ENCODE measurements at regions not wholly inside any gene's neighbourhood (a gene's known extent, or its start where the extent isn't known, plus 50 kb on each side); places are given as distances from the start of the nearest gene placed in this dataset.

GRCh38 chr6:169042061-169042460, 211.6 kb downstream of the THBS2 start:
- Histone ChIP-seq H3K9ac (ENCODE audit: low read length) (no peak overlapping the region), H3K4me2 (ENCODE audit: low read depth, low read length) (no peak overlapping the region), H3K36me3 (replicated peaks; ENCODE audit: insufficient read depth, low read length) (no peaks in the 10 kb centered on the region), H3K9me3 (replicated peaks; ENCODE audit: insufficient read depth, low read length) (no peaks in the 10 kb centered on the region), H3K4me3 (ENCODE audit: low read length) (no peak overlapping the region), H3K9me2 (replicated peaks; ENCODE audit: insufficient read depth, low read length) (no peaks in the 10 kb centered on the region), H4K20me1 (ENCODE audit: insufficient read depth, low read length) (no peaks in the 10 kb centered on the region), H3K4me1 (ENCODE audit: low read length) (no peaks in the 10 kb centered on the region), H3K27me3 (replicated peaks; ENCODE audit: insufficient read depth, low read length) (no peaks in the 10 kb centered on the region), H3K79me2 (ENCODE audit: low read length) (no peaks in the 10 kb centered on the region), H3F3A (ENCODE audit: insufficient read depth, low read length) (no peaks in the 10 kb centered on the region), H3K27ac (ENCODE audit: low read length) (no peak overlapping the region), H2AFZ (ENCODE audit: low read length) (no peak overlapping the region)
- TF ChIP-seq EZH2phosphoT487 (IDR thresholded peaks at IDR 0.05; ENCODE audit: low read length) (no peak), EZH2 (optimal IDR thresholded peaks at IDR 0.05; ENCODE audit: low read depth, low read length) (no peak)
- TF ChIP-seq, protein P1, sequence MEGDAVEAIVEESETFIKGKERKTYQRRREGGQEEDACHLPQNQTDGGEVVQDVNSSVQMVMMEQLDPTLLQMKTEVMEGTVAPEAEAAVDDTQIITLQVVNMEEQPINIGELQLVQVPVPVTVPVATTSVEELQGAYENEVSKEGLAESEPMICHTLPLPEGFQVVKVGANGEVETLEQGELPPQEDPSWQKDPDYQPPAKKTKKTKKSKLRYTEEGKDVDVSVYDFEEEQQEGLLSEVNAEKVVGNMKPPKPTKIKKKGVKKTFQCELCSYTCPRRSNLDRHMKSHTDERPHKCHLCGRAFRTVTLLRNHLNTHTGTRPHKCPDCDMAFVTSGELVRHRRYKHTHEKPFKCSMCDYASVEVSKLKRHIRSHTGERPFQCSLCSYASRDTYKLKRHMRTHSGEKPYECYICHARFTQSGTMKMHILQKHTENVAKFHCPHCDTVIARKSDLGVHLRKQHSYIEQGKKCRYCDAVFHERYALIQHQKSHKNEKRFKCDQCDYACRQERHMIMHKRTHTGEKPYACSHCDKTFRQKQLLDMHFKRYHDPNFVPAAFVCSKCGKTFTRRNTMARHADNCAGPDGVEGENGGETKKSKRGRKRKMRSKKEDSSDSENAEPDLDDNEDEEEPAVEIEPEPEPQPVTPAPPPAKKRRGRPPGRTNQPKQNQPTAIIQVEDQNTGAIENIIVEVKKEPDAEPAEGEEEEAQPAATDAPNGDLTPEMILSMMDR (IDR thresholded peaks at IDR 0.05; ENCODE audit: low read length): no peak
- DNase-seq: no peak

- H3K27ac ChIP-seq (ENCODE audit: low read length): no peak overlapping the region
- no peaks in the 10 kb centered on the region for H4K20me1 ChIP-seq (ENCODE audit: insufficient read depth, low read length)
- TF ChIP-seq, protein P1 (IDR thresholded peaks at IDR 0.05; ENCODE audit: low read length): no peak
- H3K4me1 ChIP-seq (ENCODE audit: low read length): no peaks in the 10 kb centered on the region
- no peaks in the 10 kb centered on the region for H3K79me2 ChIP-seq (ENCODE audit: low read length)
- no peak overlapping the region for H3K4me3 ChIP-seq (ENCODE audit: low read length)
- H3F3A ChIP-seq (ENCODE audit: insufficient read depth, low read length): no peaks in the 10 kb centered on the region
- H3K9ac ChIP-seq (ENCODE audit: low read length): no peak overlapping the region
- H3K27me3 ChIP-seq (replicated peaks; ENCODE audit: insufficient read depth, low read length): no peaks in the 10 kb centered on the region
- no peaks in the 10 kb centered on the region for H3K36me3 ChIP-seq (replicated peaks; ENCODE audit: insufficient read depth, low read length)
- no peak for DNase-seq
- no peaks in the 10 kb centered on the region for H3K9me2 ChIP-seq (replicated peaks; ENCODE audit: insufficient read depth, low read length)
- H2AFZ ChIP-seq (ENCODE audit: low read length): no peak overlapping the region
- no peak overlapping the region for H3K4me2 ChIP-seq (ENCODE audit: low read depth, low read length)
- H3K9me3 ChIP-seq (replicated peaks; ENCODE audit: insufficient read depth, low read length): no peaks in the 10 kb centered on the region
Measured at GRCh38 chr6:169041078-169041477, 212.6 kb downstream of the THBS2 start.

GRCh38 chr6:169038691-169039090, 215.0 kb downstream of the THBS2 start:
- Histone ChIP-seq H3K27me3 (replicated peaks; ENCODE audit: insufficient read depth, low read length) (no peaks in the 10 kb centered on the region), H3K79me2 (ENCODE audit: low read length) (no peaks in the 10 kb centered on the region), H4K20me1 (ENCODE audit: insufficient read depth, low read length) (no peaks in the 10 kb centered on the region), H3K9ac (ENCODE audit: low read length) (no peak overlapping the region), H3K36me3 (replicated peaks; ENCODE audit: insufficient read depth, low read length) (no peaks in the 10 kb centered on the region), H3K9me2 (replicated peaks; ENCODE audit: insufficient read depth, low read length) (no peaks in the 10 kb centered on the region), H3K27ac (ENCODE audit: low read length) (no peak overlapping the region), H3K4me1 (ENCODE audit: low read length) (no peaks in the 10 kb centered on the region), H3K9me3 (replicated peaks; ENCODE audit: insufficient read depth, low read length) (no peaks in the 10 kb centered on the region), H3K4me2 (ENCODE audit: low read depth, low read length) (no peak overlapping the region), H3F3A (ENCODE audit: insufficient read depth, low read length) (no peaks in the 10 kb centered on the region), H2AFZ (ENCODE audit: low read length) (no peak overlapping the region), H3K4me3 (ENCODE audit: low read length) (no peak overlapping the region)
- DNase-seq: no peak
- no peak for TF ChIP-seq EZH2 (optimal IDR thresholded peaks at IDR 0.05; ENCODE audit: low read depth, low read length)
- TF ChIP-seq, protein P1 (IDR thresholded peaks at IDR 0.05; ENCODE audit: low read length): no peak
- TF ChIP-seq EZH2phosphoT487 (IDR thresholded peaks at IDR 0.05; ENCODE audit: low read length): no peak
